Endodermal cell (in vitro differentiated cells): ENCODE measurements at regions not wholly inside any gene's neighbourhood (a gene's known extent, or its start where the extent isn't known, plus 50 kb on each side); places are given as distances from the start of the nearest gene placed in this dataset.

Experiments used
- DNase-seq: peaks from one replicate; pipeline ENCODE4 v3.0.0-alpha.2; 2017
- H3K27ac ChIP-seq: 2 replicates; pipeline ENCODE4 v1.5.1; 2013; ENCODE audit warnings: mild to moderate bottlenecking, low read depth, low read length, moderate library complexity
- H3K27me3 ChIP-seq: 2 replicates; pipeline ENCODE4 v1.6.1; 2013; ENCODE audit warnings: mild to moderate bottlenecking, low read length, moderate library complexity; ENCODE audit not compliant: insufficient read depth, control insufficient read depth, poor library complexity, severe bottlenecking
- H3K36me3 ChIP-seq: 2 replicates; pipeline ENCODE4 v1.7.0; 2013; ENCODE audit warnings: mild to moderate bottlenecking, low read length, moderate library complexity; ENCODE audit not compliant: control insufficient read depth, insufficient read depth
- H3K4me1 ChIP-seq: one replicate; pipeline ENCODE4 v1.7.0; 2013; ENCODE audit warnings: low read length; ENCODE audit not compliant: control insufficient read depth, insufficient read depth
- H3K4me3 ChIP-seq: 2 replicates; pipeline ENCODE4 v1.5.1; 2013; ENCODE audit warnings: mild to moderate bottlenecking, low read length, moderate library complexity
- H3K9ac ChIP-seq: 2 replicates; pipeline ENCODE4 v1.6.1; 2013; ENCODE audit warnings: mild to moderate bottlenecking, low read length, moderate library complexity; ENCODE audit not compliant: poor library complexity, severe bottlenecking; ENCODE audit errors: extremely low read depth
- H3K9me3 ChIP-seq: 2 replicates; pipeline ENCODE4 v1.6.1; 2013; ENCODE audit warnings: mild to moderate bottlenecking, low read length, moderate library complexity; ENCODE audit not compliant: control insufficient read depth
- H3K27ac Mint-ChIP-seq: 2 replicates; pipeline ENCODE4 v1.8.0; 2020; ENCODE audit warnings: mixed read lengths
- H3K27me3 Mint-ChIP-seq: 2 replicates; pipeline ENCODE4 v1.8.0; 2021; ENCODE audit warnings: mild to moderate bottlenecking, mixed read lengths; ENCODE audit not compliant: insufficient read depth
- H3K36me3 Mint-ChIP-seq: 2 replicates; pipeline ENCODE4 v1.8.0; 2020; ENCODE audit warnings: low read depth, mixed read lengths
- H3K4me1 Mint-ChIP-seq: 2 replicates; pipeline ENCODE4 v1.8.0; 2020; ENCODE audit warnings: mixed read lengths
- H3K4me3 Mint-ChIP-seq: 2 replicates; pipeline ENCODE4 v1.8.0; 2020; ENCODE audit warnings: mild to moderate bottlenecking, moderate library complexity, mixed read lengths
- H3K9me3 Mint-ChIP-seq: 2 replicates; pipeline ENCODE4 v1.8.0; 2020; ENCODE audit warnings: mild to moderate bottlenecking, mixed read lengths
- CTCF ChIP-seq: fragments of 200-600 bp; sonication (generic); conservative IDR thresholded peaks from 2 replicates; pipeline ENCODE4 v1.5.0; 2021; ENCODE audit warnings: antibody characterized with exemption, mild to moderate bottlenecking
- WGBS, 2 experiments: methylation state at CpG; one replicate each; pipeline versions ENCODE4 v1.1.5 to v1.1.7; 2013; ENCODE audit warnings: missing lambda C conversion rate in 2 of 2, mixed read lengths in 1 of 2; ENCODE audit not compliant: insufficient coverage in 1 of 2, insufficient read length in 1 of 2; 5-methylcytosine and 5-hydroxymethylcytosine counted together

GRCh38 chr3:27792869-27793268 lies 70.7 kb upstream of the EOMES start:
- no peaks in the 10 kb centered on the region for H3K27me3 Mint-ChIP-seq
- no peak overlapping the region for H3K4me3 ChIP-seq
- no peaks in the 10 kb centered on the region for H3K36me3 Mint-ChIP-seq
- no peak for TF ChIP-seq CTCF
- DNase-seq, result no peak
- WGBS, 2 experiments, result 89% methylated on average over 3 of the region's 3 CpGs; no CpG with 5 or more reads in 1 of the 2 experiments
- H3K9me3 ChIP-seq, result no peaks in the 10 kb centered on the region
- H3K4me3 Mint-ChIP-seq, result no peak overlapping the region
- no peak overlapping the region for H3K27ac ChIP-seq
- H3K4me1 Mint-ChIP-seq, result no peaks in the 10 kb centered on the region
- no peak overlapping the region for H3K27ac Mint-ChIP-seq
- no peaks in the 10 kb centered on the region for H3K4me1 ChIP-seq
- no peaks in the 10 kb centered on the region for H3K36me3 ChIP-seq
- no peaks in the 10 kb centered on the region for H3K27me3 ChIP-seq
- H3K9me3 Mint-ChIP-seq, result no peaks in the 10 kb centered on the region
- H3K9ac ChIP-seq, result no peak overlapping the region

- H3K27ac ChIP-seq, result no peak overlapping the region
- H3K36me3 Mint-ChIP-seq, result no peaks in the 10 kb centered on the region
- no peaks in the 10 kb centered on the region for H3K27me3 Mint-ChIP-seq
- no peak overlapping the region for H3K4me3 Mint-ChIP-seq
- TF ChIP-seq CTCF, result no peak
- H3K9me3 Mint-ChIP-seq, result no peaks in the 10 kb centered on the region
- no peaks in the 10 kb centered on the region for H3K4me1 ChIP-seq
- DNase-seq, result no peak
- H3K9ac ChIP-seq, result no peak overlapping the region
- no peaks in the 10 kb centered on the region for H3K4me1 Mint-ChIP-seq
- no peaks in the 10 kb centered on the region for H3K36me3 ChIP-seq
- H3K27me3 ChIP-seq, result no peaks in the 10 kb centered on the region
- no peak overlapping the region for H3K4me3 ChIP-seq
- no peaks in the 10 kb centered on the region for H3K9me3 ChIP-seq
- no peak overlapping the region for H3K27ac Mint-ChIP-seq
- 93 to 94% methylated on average over 4 of the region's 4 CpGs for WGBS, 2 experiments
These were observed 72.1 kb upstream of the EOMES start for GRCh38 chr3:27794211-27794610.

GRCh38 chr3:27796365-27796875 lies 74.3 kb upstream of the EOMES start:
- no peak overlapping the region for H3K27ac Mint-ChIP-seq
- no peak for TF ChIP-seq CTCF
- no peaks in the 10 kb centered on the region for H3K36me3 ChIP-seq
- no peak overlapping the region for H3K4me3 ChIP-seq
- H3K9me3 ChIP-seq, result no peaks in the 10 kb centered on the region
- no peaks in the 10 kb centered on the region for H3K27me3 Mint-ChIP-seq
- no peaks in the 10 kb centered on the region for H3K27me3 ChIP-seq
- H3K4me3 Mint-ChIP-seq, result no peak overlapping the region
- no peak overlapping the region for H3K27ac ChIP-seq
- H3K9me3 Mint-ChIP-seq, result no peaks in the 10 kb centered on the region
- no peak overlapping the region for H3K9ac ChIP-seq
- DNase-seq, result no peak
- peaks cover 1% of the 10 kb centered on the region for H3K4me1 Mint-ChIP-seq
- no peaks in the 10 kb centered on the region for H3K36me3 Mint-ChIP-seq
- WGBS, 2 experiments, result 99% methylated on average over 4 of the region's 4 CpGs; no CpG with 5 or more reads in 1 of the 2 experiments
- no peaks in the 10 kb centered on the region for H3K4me1 ChIP-seq
